ENCODE measurements at regions not wholly inside any gene's neighbourhood (a gene's known extent, or its start where the extent isn't known, plus 50 kb on each side); places are given as distances from the start of the nearest gene placed in this dataset.

- H3K27ac ChIP-seq: no peak overlapping the region
- H3K27me3 ChIP-seq: no peaks in the 10 kb centered on the region
- no peak overlapping the region for H3K4me3 ChIP-seq
- peaks cover 0 to 11% of the 10 kb centered on the region in 2 donors for H3K9me3 ChIP-seq
- no peaks in the 10 kb centered on the region for H3K4me1 ChIP-seq
- no peaks in the 10 kb centered on the region for H3K36me3 ChIP-seq
- intact Hi-C loops (cut with DNase I): no loop called here
- no peak for DNase-seq (ENCODE audit: low spot score in 2 of 2)
- no peak for TF ChIP-seq CTCF (IDR thresholded peaks at IDR 0.05)
Observed at GRCh38 chr14:54039311-54039710, 82.7 kb upstream of the BMP4 start.

- no peaks in the 10 kb centered on the region for H3K4me1 ChIP-seq
- no peak overlapping the region for H3K27ac ChIP-seq
- H3K36me3 ChIP-seq: no peaks in the 10 kb centered on the region
- H3K27me3 ChIP-seq: no peaks in the 10 kb centered on the region
- intact Hi-C loops (cut with DNase I): no loop called here
- H3K9me3 ChIP-seq: no peaks in the 10 kb centered on the region
- H3K4me3 ChIP-seq: no peak overlapping the region
- no peak for TF ChIP-seq CTCF (IDR thresholded peaks at IDR 0.05)
- no peak for DNase-seq (ENCODE audit: low spot score in 2 of 2)
Observed at GRCh38 chr14:54040846-54041245, 84.2 kb upstream of the BMP4 start.

- no peaks in the 10 kb centered on the region for H3K9me3 ChIP-seq
- H3K27ac ChIP-seq: no peak overlapping the region
- H3K4me3 ChIP-seq: no peak overlapping the region
- no peaks in the 10 kb centered on the region for H3K4me1 ChIP-seq
- no peak for DNase-seq (ENCODE audit: low spot score in 2 of 2)
- intact Hi-C loops (cut with DNase I): no loop called here
- no peak for TF ChIP-seq CTCF (IDR thresholded peaks at IDR 0.05)
- H3K27me3 ChIP-seq: no peaks in the 10 kb centered on the region
- H3K36me3 ChIP-seq: no peaks in the 10 kb centered on the region
Observed at GRCh38 chr14:54046250-54046649, 89.6 kb upstream of the BMP4 start.

GRCh38 chr14:54047645-54048308 lies 91.2 kb upstream of the BMP4 start:
- H3K4me1 ChIP-seq: no peaks in the 10 kb centered on the region
- H3K27me3 ChIP-seq: no peaks in the 10 kb centered on the region
- H3K36me3 ChIP-seq: no peaks in the 10 kb centered on the region
- no peak for DNase-seq (ENCODE audit: low spot score in 2 of 2)
- H3K9me3 ChIP-seq: no peaks in the 10 kb centered on the region
- TF ChIP-seq CTCF (IDR thresholded peaks at IDR 0.05): no peak
- intact Hi-C loops (cut with DNase I): no loop called here
- H3K4me3 ChIP-seq: no peak overlapping the region
- H3K27ac ChIP-seq: no peak overlapping the region

GRCh38 chr14:54048311-54048710 lies 91.7 kb upstream of the BMP4 start:
- Histone ChIP-seq H3K27ac (no peak overlapping the region), H3K36me3 (no peaks in the 10 kb centered on the region), H3K4me3 (no peak overlapping the region), H3K9me3 (no peaks in the 10 kb centered on the region), H3K27me3 (no peaks in the 10 kb centered on the region), H3K4me1 (no peaks in the 10 kb centered on the region)
- intact Hi-C loops (cut with DNase I): no loop called here
- no peak for TF ChIP-seq CTCF (IDR thresholded peaks at IDR 0.05)
- DNase-seq (ENCODE audit: low spot score in 2 of 2): no peak

- Histone ChIP-seq H3K4me1 (no peaks in the 10 kb centered on the region), H3K27me3 (no peaks in the 10 kb centered on the region), H3K9me3 (no peaks in the 10 kb centered on the region), H3K27ac (no peak overlapping the region), H3K4me3 (no peak overlapping the region), H3K36me3 (no peaks in the 10 kb centered on the region)
- no peak for TF ChIP-seq CTCF (IDR thresholded peaks at IDR 0.05)
- DNase-seq (ENCODE audit: low spot score in 2 of 2): no peak
- intact Hi-C loops (cut with DNase I): no loop called here
Observed at GRCh38 chr14:54048736-54049135, 92.1 kb upstream of the BMP4 start.
